ENCODE measurements at regions not wholly inside any gene's neighbourhood (a gene's known extent, or its start where the extent isn't known, plus 50 kb on each side); places are given as distances from the start of the nearest gene placed in this dataset.

DNA sequence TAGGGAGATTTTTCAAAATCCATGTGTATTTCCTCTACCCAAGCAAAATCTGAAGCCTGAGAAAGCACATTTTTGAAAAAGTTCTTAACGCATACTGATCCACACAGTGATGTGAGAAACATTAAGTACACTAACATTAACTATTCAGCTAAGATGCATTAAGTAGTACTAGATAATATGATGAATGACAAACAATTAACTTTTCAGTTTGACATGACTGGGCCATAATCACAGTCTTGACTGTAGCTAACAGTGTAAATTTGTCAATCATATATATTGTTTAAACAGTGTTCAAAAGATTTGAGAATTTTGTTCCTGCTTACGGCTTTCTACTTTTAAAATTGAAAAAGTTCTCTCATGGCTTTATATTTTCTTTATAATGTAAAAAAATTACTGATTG lies 72.0 kb downstream of the CNTN3 start:
- ChIA-PET CTCF (no interaction called here), POLR2A (no interaction called here)
- no peak overlapping the region for H3K4me3 ChIP-seq (ENCODE audit: low read depth, low read length)
- TF ChIP-seq CTCF (IDR thresholded peaks at IDR 0.05; ENCODE audit: insufficient read depth, low read length, missing control alignments): no peak
- no peak for DNase-seq (ENCODE audit: low read depth, low spot score)

DNA sequence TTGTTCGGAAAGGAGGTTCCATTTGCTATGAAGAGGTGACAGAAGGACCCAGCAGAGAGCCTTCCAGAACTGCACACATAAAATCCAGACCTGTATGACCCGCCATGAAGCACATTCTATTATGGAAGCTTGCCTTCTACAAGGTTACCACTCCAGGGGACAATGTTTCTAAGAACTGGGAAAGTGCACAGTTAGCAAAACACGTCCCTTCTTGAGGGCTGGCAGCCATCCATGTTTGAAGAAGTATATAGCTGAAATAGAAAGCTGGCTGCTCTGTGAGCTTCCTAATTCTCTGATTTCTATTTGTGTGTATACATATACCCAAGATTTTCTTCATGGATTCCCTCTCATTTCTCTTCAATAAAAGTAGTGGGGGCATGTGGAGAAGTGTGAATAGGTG lies 74.6 kb downstream of the CNTN3 start:
- H3K4me3 ChIP-seq (ENCODE audit: low read depth, low read length): no peak overlapping the region
- DNase-seq (ENCODE audit: low read depth, low spot score): no peak
- CTCF ChIA-PET: no interaction called here
- POLR2A ChIA-PET: no interaction called here
- no peak for TF ChIP-seq CTCF (IDR thresholded peaks at IDR 0.05; ENCODE audit: insufficient read depth, low read length, missing control alignments)

DNA sequence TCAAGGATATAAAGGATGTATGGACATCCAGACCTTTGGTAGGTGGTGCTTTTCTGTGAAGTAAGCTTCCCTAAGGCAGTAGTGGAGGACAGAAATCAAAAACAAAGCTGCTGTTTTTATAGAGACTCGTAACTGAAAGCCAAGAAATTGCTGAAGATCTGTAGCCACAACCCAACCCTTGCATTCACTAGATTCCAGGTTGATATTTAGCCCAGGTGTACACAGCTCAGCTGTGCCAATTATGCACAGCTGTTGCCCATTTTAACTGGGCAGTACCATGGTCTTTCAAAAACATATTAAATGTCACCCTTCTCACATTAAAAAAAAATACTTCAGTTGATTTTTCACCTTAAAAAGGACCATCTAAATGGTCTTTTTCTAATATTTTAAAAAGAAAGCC lies 75.8 kb downstream of the CNTN3 start:
- DNase-seq (ENCODE audit: low read depth, low spot score): no peak
- no peak for TF ChIP-seq CTCF (IDR thresholded peaks at IDR 0.05; ENCODE audit: insufficient read depth, low read length, missing control alignments)
- ChIA-PET POLR2A (no interaction called here), CTCF (no interaction called here)
- no peak overlapping the region for H3K4me3 ChIP-seq (ENCODE audit: low read depth, low read length)

DNA sequence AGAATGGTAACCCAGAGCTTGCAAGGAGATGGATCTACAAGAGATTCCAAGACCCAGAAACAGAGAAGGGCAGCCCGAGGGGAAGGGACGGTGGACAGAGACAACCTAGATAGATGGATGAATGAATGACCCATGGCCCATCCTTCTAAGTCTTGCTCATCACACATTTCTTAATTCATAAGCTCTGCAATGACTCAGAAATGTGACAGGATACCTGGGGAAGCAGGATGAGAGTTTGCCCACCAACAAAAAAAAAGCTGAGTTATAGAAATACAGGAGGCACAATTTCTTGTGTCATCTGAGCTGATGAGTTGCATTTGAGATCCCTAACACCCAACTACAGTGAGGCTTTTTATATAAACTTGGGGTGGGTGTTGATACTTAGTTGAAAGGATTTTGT lies 76.6 kb downstream of the CNTN3 start:
- POLR2A ChIA-PET: interaction anchor here (0.6 kb wide), 1 partner anchor 666 kb away, joined by 4 read pairs; no protein-coding TSS in a partner anchor
- no peak overlapping the region for H3K4me3 ChIP-seq (ENCODE audit: low read depth, low read length)
- no peak for TF ChIP-seq CTCF (IDR thresholded peaks at IDR 0.05; ENCODE audit: insufficient read depth, low read length, missing control alignments)

DNA sequence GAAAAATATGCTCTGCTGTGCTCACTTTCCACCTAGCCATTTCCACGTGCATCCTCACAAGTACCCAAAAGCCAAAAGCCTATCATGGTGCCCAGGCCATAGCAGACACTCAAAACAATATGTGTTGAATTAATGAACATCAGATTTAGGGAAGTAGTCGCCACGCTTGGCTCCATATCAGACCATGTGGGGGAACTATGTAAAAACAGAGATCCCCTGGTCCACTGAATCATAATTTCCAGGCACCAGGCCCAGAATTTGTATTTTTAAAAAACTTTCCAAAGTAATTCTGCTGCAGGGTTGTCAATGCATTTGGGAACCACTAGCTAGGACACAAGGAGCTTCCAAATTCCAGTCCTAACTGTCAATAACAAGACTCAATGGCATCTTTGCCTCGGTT lies 77.3 kb downstream of the CNTN3 start:
- peak; percentile 41 for DNase-seq (ENCODE audit: low read depth, low spot score)
- CTCF ChIA-PET: interaction anchor here (1.2 kb wide), 1 partner anchor 12 kb away, joined by 3 read pairs; no protein-coding TSS in a partner anchor
- POLR2A ChIA-PET: no interaction called here
- TF ChIP-seq CTCF (IDR thresholded peaks at IDR 0.05; ENCODE audit: insufficient read depth, low read length, missing control alignments): no peak
- H3K4me3 ChIP-seq (ENCODE audit: low read depth, low read length): no peak overlapping the region

More for the DNA sequence above, 76.6 kb downstream of the CNTN3 start:
- CTCF ChIA-PET: interaction anchor here (1.2 kb wide), 1 partner anchor 13 kb away, joined by 3 read pairs; no protein-coding TSS in a partner anchor
- no peak for DNase-seq (ENCODE audit: low read depth, low spot score)

- DNase-seq (ENCODE audit: low read depth, low spot score): no peak
- no peak for TF ChIP-seq CTCF (IDR thresholded peaks at IDR 0.05; ENCODE audit: insufficient read depth, low read length, missing control alignments)
- ChIA-PET POLR2A (no interaction called here), CTCF (no interaction called here)
- H3K4me3 ChIP-seq (ENCODE audit: low read depth, low read length): no peak overlapping the region
Observed at GRCh38 chr3:74535281-74535680, 79.2 kb downstream of the CNTN3 start.
